ENCODE measurements at regions not wholly inside any gene's neighbourhood (a gene's known extent, or its start where the extent isn't known, plus 50 kb on each side); places are given as distances from the start of the nearest gene placed in this dataset.
"Not testable (repeated sequence)": the region's sequence is repeated elsewhere in the genome, so short reads cannot be mapped to it uniquely, and the experiment has no call there.

GRCh38 chr6:92428448-92428847 lies 990.9 kb downstream of the EPHA7 start:
- H3K4me3 ChIP-seq (ENCODE audit: low read depth in 1 of 2, low read length in 2 of 2), result no peak overlapping the region
- H3K9me3 ChIP-seq (ENCODE audit: control insufficient read depth in 1 of 2, low read length in 2 of 2), result no peaks in the 10 kb centered on the region
- H3K27ac ChIP-seq (ENCODE audit: low read depth, low read length), result no peak overlapping the region
- no peaks in the 10 kb centered on the region for H3K27me3 ChIP-seq (ENCODE audit: control insufficient read depth in 1 of 2, insufficient read depth in 2 of 2, low read length in 2 of 2)
- no peak overlapping the region for H3K9ac ChIP-seq (ENCODE audit: low read depth in 1 of 2, low read length in 2 of 2)
- no peaks in the 10 kb centered on the region for H3K36me3 ChIP-seq (ENCODE audit: control insufficient read depth in 1 of 2, insufficient read depth in 2 of 2, low read length in 2 of 2)
- H3K4me1 ChIP-seq (ENCODE audit: control insufficient read depth in 1 of 2, insufficient read depth in 2 of 2, low read length in 2 of 2), result no peaks in the 10 kb centered on the region

- H3K4me3 ChIP-seq (ENCODE audit: low read depth in 1 of 2, low read length in 2 of 2), result no peak overlapping the region
- no peaks in the 10 kb centered on the region for H3K4me1 ChIP-seq (ENCODE audit: control insufficient read depth in 1 of 2, insufficient read depth in 2 of 2, low read length in 2 of 2)
Observed at GRCh38 chr6:92427453-92427852, 991.9 kb downstream of the EPHA7 start.

GRCh38 chr6:92415656-92416055 lies 1003.7 kb downstream of the EPHA7 start:
- Histone ChIP-seq H3K9me3 (ENCODE audit: control insufficient read depth in 1 of 2, low read length in 2 of 2) (no peaks in the 10 kb centered on the region), H3K27ac (ENCODE audit: low read depth, low read length) (no peak overlapping the region), H3K4me1 (ENCODE audit: control insufficient read depth in 1 of 2, insufficient read depth in 2 of 2, low read length in 2 of 2) (no peaks in the 10 kb centered on the region), H3K4me3 (ENCODE audit: low read depth in 1 of 2, low read length in 2 of 2) (no peak overlapping the region), H3K27me3 (ENCODE audit: control insufficient read depth in 1 of 2, insufficient read depth in 2 of 2, low read length in 2 of 2) (no peaks in the 10 kb centered on the region), H3K9ac (ENCODE audit: low read depth in 1 of 2, low read length in 2 of 2) (no peak overlapping the region), H3K36me3 (ENCODE audit: control insufficient read depth in 1 of 2, insufficient read depth in 2 of 2, low read length in 2 of 2) (no peaks in the 10 kb centered on the region)

More at GRCh38 chr6:92427453-92427852, 991.9 kb downstream of the EPHA7 start:
- H3K36me3 ChIP-seq (ENCODE audit: control insufficient read depth in 1 of 2, insufficient read depth in 2 of 2, low read length in 2 of 2), result no peaks in the 10 kb centered on the region
- H3K27me3 ChIP-seq (ENCODE audit: control insufficient read depth in 1 of 2, insufficient read depth in 2 of 2, low read length in 2 of 2), result no peaks in the 10 kb centered on the region
- H3K27ac ChIP-seq (ENCODE audit: low read depth, low read length), result no peak overlapping the region
- no peaks in the 10 kb centered on the region for H3K9me3 ChIP-seq (ENCODE audit: control insufficient read depth in 1 of 2, low read length in 2 of 2)
- H3K9ac ChIP-seq (ENCODE audit: low read depth in 1 of 2, low read length in 2 of 2), result no peak overlapping the region

- Histone ChIP-seq H3K4me1 (ENCODE audit: control insufficient read depth in 1 of 2, insufficient read depth in 2 of 2, low read length in 2 of 2) (no peaks in the 10 kb centered on the region), H3K27me3 (ENCODE audit: control insufficient read depth in 1 of 2, insufficient read depth in 2 of 2, low read length in 2 of 2) (no peaks in the 10 kb centered on the region), H3K27ac (ENCODE audit: low read depth, low read length) (no peak overlapping the region), H3K36me3 (ENCODE audit: control insufficient read depth in 1 of 2, insufficient read depth in 2 of 2, low read length in 2 of 2) (no peaks in the 10 kb centered on the region), H3K9ac (ENCODE audit: low read depth in 1 of 2, low read length in 2 of 2) (no peak overlapping the region), H3K9me3 (ENCODE audit: control insufficient read depth in 1 of 2, low read length in 2 of 2) (no peaks in the 10 kb centered on the region), H3K4me3 (ENCODE audit: low read depth in 1 of 2, low read length in 2 of 2) (no peak overlapping the region)
Observed at GRCh38 chr6:92408350-92408749, 1011.0 kb downstream of the EPHA7 start.

GRCh38 chr6:92404281-92404680 lies 1015.1 kb downstream of the EPHA7 start:
- Histone ChIP-seq H3K4me1 (ENCODE audit: control insufficient read depth in 1 of 2, insufficient read depth in 2 of 2, low read length in 2 of 2) (no peaks in the 10 kb centered on the region), H3K27me3 (ENCODE audit: control insufficient read depth in 1 of 2, insufficient read depth in 2 of 2, low read length in 2 of 2) (no peaks in the 10 kb centered on the region), H3K4me3 (ENCODE audit: low read depth in 1 of 2, low read length in 2 of 2) (no peak overlapping the region), H3K36me3 (ENCODE audit: control insufficient read depth in 1 of 2, insufficient read depth in 2 of 2, low read length in 2 of 2) (no peaks in the 10 kb centered on the region), H3K27ac (ENCODE audit: low read depth, low read length) (no peak overlapping the region), H3K9ac (ENCODE audit: low read depth in 1 of 2, low read length in 2 of 2) (no peak overlapping the region), H3K9me3 (ENCODE audit: control insufficient read depth in 1 of 2, low read length in 2 of 2) (no peaks in the 10 kb centered on the region)

- H3K4me3 ChIP-seq (ENCODE audit: low read depth in 1 of 2, low read length in 2 of 2), result no peak overlapping the region
- no peaks in the 10 kb centered on the region for H3K9me3 ChIP-seq (ENCODE audit: control insufficient read depth in 1 of 2, low read length in 2 of 2)
- no peak overlapping the region for H3K9ac ChIP-seq (ENCODE audit: low read depth in 1 of 2, low read length in 2 of 2)
- H3K4me1 ChIP-seq (ENCODE audit: control insufficient read depth in 1 of 2, insufficient read depth in 2 of 2, low read length in 2 of 2), result no peaks in the 10 kb centered on the region
- no peaks in the 10 kb centered on the region for H3K27me3 ChIP-seq (ENCODE audit: control insufficient read depth in 1 of 2, insufficient read depth in 2 of 2, low read length in 2 of 2)
- H3K36me3 ChIP-seq (ENCODE audit: control insufficient read depth in 1 of 2, insufficient read depth in 2 of 2, low read length in 2 of 2), result no peaks in the 10 kb centered on the region
- no peak overlapping the region for H3K27ac ChIP-seq (ENCODE audit: low read depth, low read length)
Observed at GRCh38 chr6:92399911-92400310, 1019.4 kb downstream of the EPHA7 start.

GRCh38 chr6:92388706-92389105 lies 1030.7 kb downstream of the EPHA7 start:
- not testable (repeated sequence) for H3K27me3 ChIP-seq (ENCODE audit: control insufficient read depth in 1 of 2, insufficient read depth in 2 of 2, low read length in 2 of 2); H3K9me3 ChIP-seq (ENCODE audit: control insufficient read depth in 1 of 2, low read length in 2 of 2); H3K9ac ChIP-seq (ENCODE audit: low read depth in 1 of 2, low read length in 2 of 2); H3K4me1 ChIP-seq (ENCODE audit: control insufficient read depth in 1 of 2, insufficient read depth in 2 of 2, low read length in 2 of 2); H3K4me3 ChIP-seq (ENCODE audit: low read depth in 1 of 2, low read length in 2 of 2); H3K27ac ChIP-seq (ENCODE audit: low read depth, low read length); H3K36me3 ChIP-seq (ENCODE audit: control insufficient read depth in 1 of 2, insufficient read depth in 2 of 2, low read length in 2 of 2)

- no peak overlapping the region for H3K27ac ChIP-seq (ENCODE audit: low read depth, low read length)
- no peaks in the 10 kb centered on the region for H3K36me3 ChIP-seq (ENCODE audit: control insufficient read depth in 1 of 2, insufficient read depth in 2 of 2, low read length in 2 of 2)
- H3K4me1 ChIP-seq (ENCODE audit: control insufficient read depth in 1 of 2, insufficient read depth in 2 of 2, low read length in 2 of 2), result no peaks in the 10 kb centered on the region
- no peaks in the 10 kb centered on the region for H3K27me3 ChIP-seq (ENCODE audit: control insufficient read depth in 1 of 2, insufficient read depth in 2 of 2, low read length in 2 of 2)
- no peak overlapping the region for H3K4me3 ChIP-seq (ENCODE audit: low read depth in 1 of 2, low read length in 2 of 2)
- H3K9ac ChIP-seq (ENCODE audit: low read depth in 1 of 2, low read length in 2 of 2), result no peak overlapping the region
- no peaks in the 10 kb centered on the region for H3K9me3 ChIP-seq (ENCODE audit: control insufficient read depth in 1 of 2, low read length in 2 of 2)
Observed at GRCh38 chr6:92380803-92381601, 1038.4 kb downstream of the EPHA7 start.

- no peaks in the 10 kb centered on the region for H3K4me1 ChIP-seq (ENCODE audit: control insufficient read depth in 1 of 2, insufficient read depth in 2 of 2, low read length in 2 of 2)
- no peak overlapping the region for H3K4me3 ChIP-seq (ENCODE audit: low read depth in 1 of 2, low read length in 2 of 2)
- no peaks in the 10 kb centered on the region for H3K9me3 ChIP-seq (ENCODE audit: control insufficient read depth in 1 of 2, low read length in 2 of 2)
- no peaks in the 10 kb centered on the region for H3K27me3 ChIP-seq (ENCODE audit: control insufficient read depth in 1 of 2, insufficient read depth in 2 of 2, low read length in 2 of 2)
- H3K27ac ChIP-seq (ENCODE audit: low read depth, low read length), result no peak overlapping the region
- H3K36me3 ChIP-seq (ENCODE audit: control insufficient read depth in 1 of 2, insufficient read depth in 2 of 2, low read length in 2 of 2), result no peaks in the 10 kb centered on the region
- no peak overlapping the region for H3K9ac ChIP-seq (ENCODE audit: low read depth in 1 of 2, low read length in 2 of 2)
Observed at GRCh38 chr6:92377137-92377536, 1042.2 kb downstream of the EPHA7 start.

- no peak overlapping the region for H3K9ac ChIP-seq (ENCODE audit: low read depth in 1 of 2, low read length in 2 of 2)
- H3K9me3 ChIP-seq (ENCODE audit: control insufficient read depth in 1 of 2, low read length in 2 of 2), result no peaks in the 10 kb centered on the region
- no peak overlapping the region for H3K4me3 ChIP-seq (ENCODE audit: low read depth in 1 of 2, low read length in 2 of 2)
- H3K27me3 ChIP-seq (ENCODE audit: control insufficient read depth in 1 of 2, insufficient read depth in 2 of 2, low read length in 2 of 2), result no peaks in the 10 kb centered on the region
- no peaks in the 10 kb centered on the region for H3K36me3 ChIP-seq (ENCODE audit: control insufficient read depth in 1 of 2, insufficient read depth in 2 of 2, low read length in 2 of 2)
- H3K4me1 ChIP-seq (ENCODE audit: control insufficient read depth in 1 of 2, insufficient read depth in 2 of 2, low read length in 2 of 2), result no peaks in the 10 kb centered on the region
- H3K27ac ChIP-seq (ENCODE audit: low read depth, low read length), result no peak overlapping the region
Observed at GRCh38 chr6:92376691-92377090, 1042.7 kb downstream of the EPHA7 start.
